ENCODE measurements at regions not wholly inside any gene's neighbourhood (a gene's known extent, or its start where the extent isn't known, plus 50 kb on each side); places are given as distances from the start of the nearest gene placed in this dataset.

GRCh38 chr5:115686051-115686737 lies 60.4 kb upstream of the TMED7 start:
- no peak for DNase-seq

GRCh38 chr5:115685490-115685889 lies 59.7 kb upstream of the TMED7 start:
- DNase-seq, result no peak

DNA sequence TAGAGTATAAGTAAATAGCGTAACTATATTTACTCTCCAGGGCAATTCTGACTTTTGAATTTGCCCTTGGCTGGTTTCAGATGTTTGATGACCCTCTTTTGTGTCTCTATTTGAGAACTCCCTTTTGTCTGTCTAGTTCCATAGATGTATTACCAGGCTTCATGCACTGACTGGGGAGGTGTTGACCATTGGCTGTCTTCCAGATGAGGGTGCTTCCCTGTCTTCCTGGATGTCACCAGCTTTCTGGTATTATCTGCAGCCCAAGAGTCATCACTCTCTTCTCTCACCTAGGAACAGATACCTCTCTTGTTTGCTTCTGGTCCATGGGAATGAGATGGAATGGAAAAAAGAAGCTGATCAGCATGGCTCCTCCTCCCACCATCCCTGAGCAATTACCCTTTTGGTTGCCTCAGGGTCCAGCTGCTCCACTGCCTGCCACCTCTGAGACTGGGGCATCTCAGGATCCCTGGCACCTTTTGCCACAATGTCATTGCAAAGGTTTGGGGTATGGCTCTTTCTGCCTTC lies 58.7 kb upstream of the TMED7 start:
- DNase-seq, result no peak

GRCh38 chr5:115683081-115683480 lies 57.2 kb upstream of the TMED7 start:
- no peak for DNase-seq
